Gastrocnemius medialis (tissue), 4 donors: ENCODE measurements at regions not wholly inside any gene's neighbourhood (a gene's known extent, or its start where the extent isn't known, plus 50 kb on each side); places are given as distances from the start of the nearest gene placed in this dataset.

Source experiments
- CTCF ChIP-seq, 5 experiments: fragments of 450-650 bp in 3 of 5; fragments of 200-600 bp in 2 of 5; sonication (generic) in 2 of 5; IDR thresholded peaks in 4 of 5; conservative IDR thresholded peaks in 1 of 5; 1 replicate in 4 of 5; 2 replicates in 1 of 5; pipeline ENCODE4 v1.5.1; 2016 to 2019; ENCODE audit warnings: antibody characterized with exemption in 5 of 5, mild to moderate bottlenecking in 3 of 5, moderate library complexity in 3 of 5
- POLR2A ChIP-seq, 2 donors: fragments of 450-650 bp; IDR thresholded peaks; one replicate each; pipeline ENCODE4 v1.6.1; 2017; ENCODE audit warnings: antibody characterized with exemption in 2 of 2, mild to moderate bottlenecking in 2 of 2, moderate library complexity in 2 of 2

- no peak for TF ChIP-seq POLR2A (IDR thresholded peaks at IDR 0.05)
- TF ChIP-seq CTCF (IDR thresholded peaks at IDR 0.05 in 4 of 5, conservative IDR thresholded peaks at IDR 0.05 in 1 of 5) = no peak
These were observed 267.8 kb downstream of the BCOR start for GRCh38 chrX:39829965-39830364.
